CD14-positive monocyte (primary cell): ENCODE measurements at regions not wholly inside any gene's neighbourhood (a gene's known extent, or its start where the extent isn't known, plus 50 kb on each side); places are given as distances from the start of the nearest gene placed in this dataset.

Source experiments
- DNase-seq, 3 donors: peaks; one replicate each; pipeline ENCODE4 v3.0.0-alpha.2; 2011 to 2022
- H2AFZ ChIP-seq: 2 replicates; pipeline ENCODE4 v1.6.0; 2012; ENCODE audit warnings: mild to moderate bottlenecking, low read depth, low read length, inconsistent platforms; ENCODE audit not compliant: insufficient read depth, poor library complexity, severe bottlenecking
- H3K27ac ChIP-seq, 2 donors: 1 replicate in 1 of 2; 2 replicates in 1 of 2; pipeline ENCODE4 v1.5.1; 2012 to 2013; ENCODE audit warnings: low read length in 2 of 2, control low read depth in 1 of 2, inconsistent platforms in 1 of 2, low read depth in 1 of 2, mild to moderate bottlenecking in 1 of 2
- H3K27me3 ChIP-seq, 2 donors: one replicate each; pipeline versions ENCODE4 v1.6.0 to v1.6.1; 2011 to 2013; ENCODE audit warnings: low read length in 2 of 2; ENCODE audit not compliant: control insufficient read depth in 2 of 2, insufficient read depth in 2 of 2
- H3K36me3 ChIP-seq, 2 donors: replicated peaks in 1 of 2; 1 replicate in 1 of 2; 2 replicates in 1 of 2; pipeline versions ENCODE4 v1.5.1 to v1.6.1; 2012 to 2013; ENCODE audit warnings: low read length in 2 of 2, control low read depth in 1 of 2, inconsistent platforms in 1 of 2, mild to moderate bottlenecking in 1 of 2; ENCODE audit not compliant: insufficient read depth in 2 of 2, control insufficient read depth in 1 of 2
- H3K4me1 ChIP-seq, 2 donors: 1 replicate in 1 of 2; 2 replicates in 1 of 2; pipeline versions ENCODE4 v1.5.1 to v1.6.1; 2012 to 2013; ENCODE audit warnings: low read length in 2 of 2, control low read depth in 1 of 2, inconsistent platforms in 1 of 2, mild to moderate bottlenecking in 1 of 2, moderate library complexity in 1 of 2; ENCODE audit not compliant: insufficient read depth in 2 of 2, control insufficient read depth in 1 of 2
- H3K4me2 ChIP-seq: replicated peaks from 2 replicates; pipeline ENCODE3; 2012; ENCODE audit warnings: low read length, moderate library complexity, mild to moderate bottlenecking; ENCODE audit not compliant: poor library complexity, severe bottlenecking; ENCODE audit errors: extremely low read depth
- H3K4me3 ChIP-seq, 3 experiments: fragments of 200-600 bp in 1 of 3; sonication (generic) in 1 of 3; replicated peaks in 1 of 3; 1 replicate in 2 of 3; 2 replicates in 1 of 3; pipeline ENCODE4 v1.5.1; 2011 to 2013; ENCODE audit warnings: low read length in 3 of 3, mild to moderate bottlenecking in 3 of 3, control low read depth in 2 of 3, low read depth in 2 of 3, inconsistent platforms in 1 of 3, moderate library complexity in 1 of 3
- H3K79me2 ChIP-seq: 2 replicates; pipeline ENCODE4 v1.6.0; 2012; ENCODE audit warnings: mild to moderate bottlenecking, control low read depth, inconsistent platforms, low read length, moderate library complexity; ENCODE audit not compliant: insufficient read depth
- H3K9ac ChIP-seq: 2 replicates; pipeline ENCODE4 v1.6.0; 2017; ENCODE audit warnings: low read length, mild to moderate bottlenecking; ENCODE audit not compliant: insufficient read depth, poor library complexity, severe bottlenecking
- H3K9me3 ChIP-seq, 2 donors: replicated peaks in 1 of 2; 1 replicate in 1 of 2; 2 replicates in 1 of 2; pipeline versions ENCODE4 v1.5.1 to v1.6.1; 2012 to 2013; ENCODE audit warnings: low read length in 2 of 2, control low read depth in 1 of 2; ENCODE audit not compliant: control insufficient read depth in 1 of 2, insufficient read depth in 1 of 2
- H4K20me1 ChIP-seq: 2 replicates; pipeline ENCODE4 v1.6.0; 2012; ENCODE audit warnings: mild to moderate bottlenecking, low read length, control low read depth, moderate library complexity; ENCODE audit not compliant: insufficient read depth
- H3K27ac Mint-ChIP-seq, 7 donors: one replicate each; pipeline ENCODE4 v1.8.0; 2020; ENCODE audit warnings: mild to moderate bottlenecking in 7 of 7, mixed read lengths in 7 of 7, moderate library complexity in 6 of 7, inconsistent platforms in 2 of 7
- H3K27me3 Mint-ChIP-seq, 3 donors: one replicate each; pipeline ENCODE4 v1.8.0; 2021 to 2022; ENCODE audit warnings: low read depth in 3 of 3, mild to moderate bottlenecking in 3 of 3, mixed read lengths in 3 of 3, moderate library complexity in 3 of 3, inconsistent platforms in 1 of 3
- H3K36me3 Mint-ChIP-seq, 2 donors: one replicate each; pipeline ENCODE4 v1.8.0; 2020; ENCODE audit warnings: mixed read lengths in 2 of 2, inconsistent platforms in 1 of 2, mild to moderate bottlenecking in 1 of 2
- H3K4me1 Mint-ChIP-seq: one replicate; pipeline ENCODE4 v1.8.0; 2020; ENCODE audit warnings: mild to moderate bottlenecking, mixed read lengths
- H3K4me3 Mint-ChIP-seq, 2 donors: one replicate each; pipeline ENCODE4 v1.8.0; 2020; ENCODE audit warnings: mild to moderate bottlenecking in 2 of 2, mixed read lengths in 2 of 2, moderate library complexity in 1 of 2
- H3K9me3 Mint-ChIP-seq, 7 donors: one replicate each; pipeline ENCODE4 v1.8.0; 2020 to 2022; ENCODE audit warnings: mixed read lengths in 7 of 7, mild to moderate bottlenecking in 6 of 7, moderate library complexity in 6 of 7, inconsistent platforms in 2 of 7
- WGBS: methylation state at CpG from one replicate; pipeline ENCODE4 v1.1.5; 2013; ENCODE audit warnings: missing lambda C conversion rate; ENCODE audit not compliant: insufficient coverage; 5-methylcytosine and 5-hydroxymethylcytosine counted together
- intact Hi-C, 2 donors: fragments of 100-400 bp; cut with micrococcal nuclease; formaldehyde crosslinking; loops; one replicate each; pipeline versions ENCODE4 v1.15.0 to v1.15.1; 2023
- TF ChIP-seq, protein P1 (sequence below): fragments of 200-600 bp; IDR thresholded peaks from one replicate; pipeline ENCODE4 v1.8.0; 2022; ENCODE audit warnings: antibody characterized with exemption, mild to moderate bottlenecking

DNA sequence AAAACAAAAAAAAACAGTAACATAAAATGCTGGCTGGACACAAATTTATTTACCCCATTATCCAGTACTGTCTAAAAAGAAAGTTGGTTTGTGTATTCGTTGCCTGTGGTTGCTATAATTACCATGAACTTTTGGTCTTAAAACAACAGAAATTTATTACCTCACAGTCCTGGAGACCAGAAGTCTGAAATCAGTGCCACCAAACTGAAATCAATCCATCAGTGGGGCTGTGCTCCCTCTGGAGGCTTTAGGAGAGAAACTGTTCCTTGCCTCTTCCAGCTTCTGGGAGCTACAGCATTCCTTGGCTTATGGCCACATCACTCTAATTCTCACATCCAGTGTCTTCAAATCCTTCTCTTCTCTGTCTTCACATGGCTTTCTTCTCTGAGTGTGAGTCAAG, 79.4 kb downstream of the SNX5 start:
- Histone ChIP-seq H3K36me3 (no peaks in the 10 kb centered on the region), H3K27me3 (no peaks in the 10 kb centered on the region), H4K20me1 (no peaks in the 10 kb centered on the region), H3K4me3 (no peak overlapping the region), H3K9ac (no peak overlapping the region), H3K27ac (no peak overlapping the region), H3K79me2 (no peaks in the 10 kb centered on the region), H3K4me2 (no peak overlapping the region), H3K9me3 (peaks cover 0 to 7% of the 10 kb centered on the region in 2 donors), H2AFZ (no peak overlapping the region), H3K4me1 (peaks cover 13 to 19% of the 10 kb centered on the region in 2 donors)
- H3K27me3 Mint-ChIP-seq, result peaks cover 1 to 12% (median 4%) of the 10 kb centered on the region in 3 donors
- peaks cover 29% of the 10 kb centered on the region for H3K4me1 Mint-ChIP-seq
- TF ChIP-seq, protein P1, sequence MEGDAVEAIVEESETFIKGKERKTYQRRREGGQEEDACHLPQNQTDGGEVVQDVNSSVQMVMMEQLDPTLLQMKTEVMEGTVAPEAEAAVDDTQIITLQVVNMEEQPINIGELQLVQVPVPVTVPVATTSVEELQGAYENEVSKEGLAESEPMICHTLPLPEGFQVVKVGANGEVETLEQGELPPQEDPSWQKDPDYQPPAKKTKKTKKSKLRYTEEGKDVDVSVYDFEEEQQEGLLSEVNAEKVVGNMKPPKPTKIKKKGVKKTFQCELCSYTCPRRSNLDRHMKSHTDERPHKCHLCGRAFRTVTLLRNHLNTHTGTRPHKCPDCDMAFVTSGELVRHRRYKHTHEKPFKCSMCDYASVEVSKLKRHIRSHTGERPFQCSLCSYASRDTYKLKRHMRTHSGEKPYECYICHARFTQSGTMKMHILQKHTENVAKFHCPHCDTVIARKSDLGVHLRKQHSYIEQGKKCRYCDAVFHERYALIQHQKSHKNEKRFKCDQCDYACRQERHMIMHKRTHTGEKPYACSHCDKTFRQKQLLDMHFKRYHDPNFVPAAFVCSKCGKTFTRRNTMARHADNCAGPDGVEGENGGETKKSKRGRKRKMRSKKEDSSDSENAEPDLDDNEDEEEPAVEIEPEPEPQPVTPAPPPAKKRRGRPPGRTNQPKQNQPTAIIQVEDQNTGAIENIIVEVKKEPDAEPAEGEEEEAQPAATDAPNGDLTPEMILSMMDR, result no peak
- no peak overlapping the region for H3K4me3 Mint-ChIP-seq
- no peak overlapping the region for H3K27ac Mint-ChIP-seq
- H3K36me3 Mint-ChIP-seq, result no peaks in the 10 kb centered on the region
- intact Hi-C loops, result no loop called here
- no peak for DNase-seq
- no CpG with 5 or more reads among the region's 1 CpG for WGBS
- peaks cover 5 to 12% (median 10%) of the 10 kb centered on the region in 7 donors for H3K9me3 Mint-ChIP-seq

DNA sequence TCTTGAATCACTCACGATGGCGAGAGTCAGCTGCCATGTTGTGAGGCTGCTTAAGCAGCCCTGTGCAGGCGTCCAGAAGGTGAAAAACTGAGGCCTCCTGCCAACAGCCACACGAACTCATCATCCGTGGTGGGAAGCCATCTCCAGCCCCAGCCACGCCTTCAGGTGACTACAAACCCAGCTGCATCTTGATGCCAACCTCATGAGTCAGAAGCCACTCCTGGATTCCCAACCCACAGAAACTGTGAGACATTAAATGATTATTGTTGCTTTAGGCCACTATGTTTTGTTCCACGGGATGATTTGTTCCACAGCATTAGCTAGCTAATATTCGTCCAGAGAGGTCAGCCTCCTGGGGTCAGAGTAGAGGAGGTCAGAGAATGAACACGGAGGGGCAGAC, 80.5 kb downstream of the SNX5 start:
- WGBS, result 69% methylated on average over 6 of the region's 9 CpGs
- H3K27me3 ChIP-seq, result no peaks in the 10 kb centered on the region
- peaks cover 0 to 7% of the 10 kb centered on the region in 2 donors for H3K9me3 ChIP-seq
- H3K27ac ChIP-seq, result no peak overlapping the region
- no peak overlapping the region for H3K4me3 ChIP-seq
- H3K36me3 ChIP-seq, result no peaks in the 10 kb centered on the region
- H3K4me1 Mint-ChIP-seq, result peaks cover 21% of the 10 kb centered on the region
- peaks cover 12% of the 10 kb centered on the region in 2 donors for H3K4me1 ChIP-seq
- H3K9ac ChIP-seq, result no peak overlapping the region
- H3K79me2 ChIP-seq, result no peaks in the 10 kb centered on the region
- TF ChIP-seq, protein P1, result no peak
- no peak overlapping the region for H3K27ac Mint-ChIP-seq
- no peaks in the 10 kb centered on the region for H3K36me3 Mint-ChIP-seq
- H3K4me2 ChIP-seq, result no peak overlapping the region
- no peak overlapping the region for H2AFZ ChIP-seq
- H3K27me3 Mint-ChIP-seq, result peaks cover 4 to 13% (median 4%) of the 10 kb centered on the region in 3 donors
- no peak overlapping the region for H3K4me3 Mint-ChIP-seq
- no peaks in the 10 kb centered on the region for H4K20me1 ChIP-seq
- peaks cover 5 to 12% (median 10%) of the 10 kb centered on the region in 7 donors for H3K9me3 Mint-ChIP-seq
- DNase-seq, result no peak
- intact Hi-C loops, result no loop called here
